ENCODE measurements at regions not wholly inside any gene's neighbourhood (a gene's known extent, or its start where the extent isn't known, plus 50 kb on each side); places are given as distances from the start of the nearest gene placed in this dataset.

GRCh38 chr1:17929224-17929623 is 174.1 kb downstream of the ACTL8 start (continued):
- TF ChIP-seq SP1 (IDR thresholded peaks at IDR 0.05; ENCODE audit: low read depth, low read length), result no peak
- TF ChIP-seq RFX5 (IDR thresholded peaks at IDR 0.05; ENCODE audit: borderline replicate concordance, low read depth, low read length), result no peak
- no peak for TF ChIP-seq SAP30 (IDR thresholded peaks at IDR 0.05; ENCODE audit: insufficient read depth, insufficient replicate concordance, low read length)
- TF ChIP-seq POU5F1 (IDR thresholded peaks at IDR 0.05; ENCODE audit: low read depth, low read length), result no peak
- no peak for TF ChIP-seq GABPA (IDR thresholded peaks at IDR 0.05; ENCODE audit: borderline replicate concordance, insufficient read depth, low read length)
- no peak for TF ChIP-seq MAX (IDR thresholded peaks at IDR 0.05)
- no peak for TF ChIP-seq TEAD4 (IDR thresholded peaks at IDR 0.05; ENCODE audit: low read depth, low read length)
- TF ChIP-seq CHD2 (IDR thresholded peaks at IDR 0.05; ENCODE audit: low read length), result no peak
- TF ChIP-seq CHD1 (IDR thresholded peaks at IDR 0.05; ENCODE audit: low read depth, low read length), result no peak
